Neural progenitor cell (in vitro differentiated cells): ENCODE measurements at regions not wholly inside any gene's neighbourhood (a gene's known extent, or its start where the extent isn't known, plus 50 kb on each side); places are given as distances from the start of the nearest gene placed in this dataset.
A peak's percentile ranks its signal among the peaks of the same experiment; 100 is the strongest.

Experiments
- DNase-seq: peaks from one replicate; pipeline ENCODE4 v3.0.0-alpha.2; 2016; ENCODE audit warnings: low spot score
- H2AFZ ChIP-seq: fragments of 200-600 bp; sonication (generic); replicated peaks from 2 replicates; pipeline ENCODE4 v1.6.1; 2016; ENCODE audit warnings: antibody characterized with exemption
- H3F3A ChIP-seq: fragments of 200-600 bp; sonication (generic); 2 replicates; pipeline ENCODE4 v1.6.1; 2016; ENCODE audit warnings: antibody characterized with exemption, low read depth
- H3K27ac ChIP-seq: fragments of 200-600 bp; sonication (generic); 2 replicates; pipeline ENCODE4 v1.5.1; 2016; ENCODE audit warnings: mild to moderate bottlenecking
- H3K27me3 ChIP-seq: fragments of 200-600 bp; sonication (generic); 2 replicates; pipeline ENCODE4 v1.6.1; 2016; ENCODE audit warnings: mild to moderate bottlenecking, moderate library complexity
- H3K36me3 ChIP-seq: fragments of 200-600 bp; sonication (generic); 2 replicates; pipeline ENCODE4 v1.5.1; 2016
- H3K4me1 ChIP-seq: fragments of 200-600 bp; sonication (generic); 2 replicates; pipeline ENCODE4 v1.6.1; 2016; ENCODE audit warnings: mixed run types
- H3K4me2 ChIP-seq: fragments of 200-600 bp; sonication (generic); 2 replicates; pipeline ENCODE4 v1.6.1; 2016
- H3K4me3 ChIP-seq: fragments of 200-600 bp; sonication (generic); 2 replicates; pipeline ENCODE4 v1.5.1; 2016
- H3K79me2 ChIP-seq: fragments of 200-600 bp; sonication (generic); 2 replicates; pipeline ENCODE4 v1.6.1; 2016; ENCODE audit warnings: low read depth
- H3K9ac ChIP-seq: fragments of 200-600 bp; sonication (generic); 2 replicates; pipeline ENCODE4 v1.6.1; 2016
- H3K9me3 ChIP-seq: fragments of 200-600 bp; sonication (generic); 2 replicates; pipeline ENCODE4 v1.5.1; 2016; ENCODE audit warnings: low read depth
- H4K20me1 ChIP-seq: fragments of 200-600 bp; sonication (generic); 2 replicates; pipeline ENCODE4 v1.6.1; 2016; ENCODE audit warnings: low read depth
- H3K27ac Mint-ChIP-seq: 3 replicates; pipeline ENCODE4 v1.8.0; 2021; ENCODE audit warnings: mixed read lengths
- H3K27me3 Mint-ChIP-seq: 2 replicates; pipeline ENCODE4 v1.8.0; 2022; ENCODE audit warnings: low read depth, mild to moderate bottlenecking, inconsistent platforms, moderate library complexity, mixed read lengths; ENCODE audit not compliant: insufficient read depth
- H3K36me3 Mint-ChIP-seq: 3 replicates; pipeline ENCODE4 v1.8.0; 2021; ENCODE audit warnings: mixed read lengths
- H3K4me1 Mint-ChIP-seq: 3 replicates; pipeline ENCODE4 v1.8.0; 2021; ENCODE audit warnings: mixed read lengths
- H3K4me3 Mint-ChIP-seq: 3 replicates; pipeline ENCODE4 v1.8.0; 2021; ENCODE audit warnings: mild to moderate bottlenecking, moderate library complexity, mixed read lengths
- H3K9me3 Mint-ChIP-seq: 3 replicates; pipeline ENCODE4 v1.8.0; 2020; ENCODE audit warnings: mixed read lengths
- CTCF ChIP-seq: fragments of 200-600 bp; sonication (generic); IDR thresholded peaks from 2 replicates; pipeline ENCODE4 v1.5.1; 2017; ENCODE audit warnings: antibody characterized with exemption, mild to moderate bottlenecking
- EZH2 ChIP-seq: fragments of 200-600 bp; sonication (generic); IDR thresholded peaks from 2 replicates; pipeline ENCODE4 v1.6.1; 2017; ENCODE audit warnings: antibody characterized with exemption, mild to moderate bottlenecking, moderate library complexity
- EZH2phosphoT487 ChIP-seq: fragments of 200-600 bp; sonication (generic); IDR thresholded peaks from 2 replicates; pipeline ENCODE4 v1.6.1; 2017; ENCODE audit warnings: antibody characterized with exemption

DNA sequence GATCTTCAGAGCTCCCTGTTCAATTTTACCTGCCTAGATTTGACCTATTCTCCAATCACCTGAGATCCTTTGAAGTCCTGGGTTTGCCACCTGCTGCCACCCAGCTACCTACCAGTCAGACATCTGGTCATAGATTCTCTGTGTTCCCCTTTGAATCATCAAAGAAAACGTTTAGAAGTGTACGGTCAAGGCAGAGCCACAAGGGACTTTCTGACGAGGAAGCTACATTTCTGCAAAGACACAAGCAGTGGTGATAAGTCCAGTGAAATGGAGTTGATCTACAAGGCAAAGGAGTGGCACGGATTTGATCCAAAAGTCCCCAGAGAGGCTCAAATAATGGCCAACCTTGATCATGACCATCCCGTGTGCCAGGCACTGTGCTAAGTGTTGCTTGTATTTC lies 549.9 kb downstream of the MIAT start:
- Histone ChIP-seq H3K4me2 (no peak overlapping the region), H3K27me3 (no peaks in the 10 kb centered on the region), H3F3A (peaks cover 16% of the 10 kb centered on the region), H3K9ac (no peak overlapping the region), H4K20me1 (no peaks in the 10 kb centered on the region), H3K79me2 (no peaks in the 10 kb centered on the region), H3K36me3 (no peaks in the 10 kb centered on the region), H3K4me3 (no peak overlapping the region), H3K27ac (no peak overlapping the region), H2AFZ (no peak overlapping the region), H3K4me1 (peaks cover 8% of the 10 kb centered on the region), H3K9me3 (no peaks in the 10 kb centered on the region)
- Mint-ChIP-seq H3K4me3 (no peak overlapping the region), H3K27ac (no peak overlapping the region), H3K27me3 (peaks cover 14% of the 10 kb centered on the region), H3K9me3 (peaks cover 2% of the 10 kb centered on the region), H3K36me3 (no peaks in the 10 kb centered on the region), H3K4me1 (peaks cover 47% of the 10 kb centered on the region)
- no peak for TF ChIP-seq EZH2phosphoT487
- no peak for TF ChIP-seq CTCF
- no peak for TF ChIP-seq EZH2
- DNase-seq: no peak

- Mint-ChIP-seq H3K36me3 (no peaks in the 10 kb centered on the region), H3K27ac (no peak overlapping the region), H3K27me3 (peaks cover 14% of the 10 kb centered on the region), H3K4me3 (no peak overlapping the region), H3K9me3 (peaks cover 2% of the 10 kb centered on the region), H3K4me1 (peaks cover 45% of the 10 kb centered on the region)
- TF ChIP-seq EZH2: no peak
- TF ChIP-seq EZH2phosphoT487: no peak
- TF ChIP-seq CTCF: no peak
- Histone ChIP-seq H3K9me3 (no peaks in the 10 kb centered on the region), H3K36me3 (no peaks in the 10 kb centered on the region), H3K4me2 (no peak overlapping the region), H3K79me2 (no peaks in the 10 kb centered on the region), H3K4me3 (no peak overlapping the region), H3K9ac (no peak overlapping the region), H3K4me1 (peaks cover 4% of the 10 kb centered on the region), H2AFZ (no peak overlapping the region), H3K27me3 (no peaks in the 10 kb centered on the region), H4K20me1 (no peaks in the 10 kb centered on the region), H3F3A (peaks cover 12% of the 10 kb centered on the region), H3K27ac (no peak overlapping the region)
- no peak for DNase-seq
Observed at GRCh38 chr22:27207907-27208306, 550.5 kb downstream of the MIAT start.

- H3K4me1 ChIP-seq: peaks cover 3% of the 10 kb centered on the region
- Mint-ChIP-seq H3K36me3 (no peaks in the 10 kb centered on the region), H3K27me3 (peaks cover 9% of the 10 kb centered on the region), H3K9me3 (no peaks in the 10 kb centered on the region), H3K27ac (peak overlapping the region; percentile 73), H3K4me3 (no peak overlapping the region), H3K4me1 (peaks cover 45% of the 10 kb centered on the region)
- H3K4me2 ChIP-seq: no peak overlapping the region
- no peak overlapping the region for H3K27ac ChIP-seq
- no peaks in the 10 kb centered on the region for H4K20me1 ChIP-seq
- no peaks in the 10 kb centered on the region for H3K27me3 ChIP-seq
- H3K9ac ChIP-seq: no peak overlapping the region
- no peak overlapping the region for H3K4me3 ChIP-seq
- H3K9me3 ChIP-seq: no peaks in the 10 kb centered on the region
- H3K36me3 ChIP-seq: no peaks in the 10 kb centered on the region
- H3K79me2 ChIP-seq: no peaks in the 10 kb centered on the region
- no peaks in the 10 kb centered on the region for H3F3A ChIP-seq
- DNase-seq: no peak
- TF ChIP-seq EZH2 (no peak), EZH2phosphoT487 (no peak), CTCF (no peak)
- peak overlapping the region; percentile 24 for H2AFZ ChIP-seq
Observed at GRCh38 chr22:27210111-27210730, 552.8 kb downstream of the MIAT start.
